GM23248 (cell line): ENCODE measurements at regions not wholly inside any gene's neighbourhood (a gene's known extent, or its start where the extent isn't known, plus 50 kb on each side); places are given as distances from the start of the nearest gene placed in this dataset.
A peak's percentile ranks its signal among the peaks of the same experiment; 100 is the strongest.

Source experiments
- DNase-seq: peaks from one replicate; pipeline ENCODE4 v3.0.0-alpha.2; 2015
- H2AFZ ChIP-seq: fragments of 200-600 bp; sonication (generic); 2 replicates; pipeline ENCODE4 v1.6.1; 2016; ENCODE audit warnings: antibody characterized with exemption
- H3F3A ChIP-seq: fragments of 200-600 bp; sonication (generic); 2 replicates; pipeline ENCODE4 v1.6.1; 2016; ENCODE audit warnings: mild to moderate bottlenecking, antibody characterized with exemption, mixed run types; ENCODE audit not compliant: insufficient read depth
- H3K27ac ChIP-seq: fragments of 200-600 bp; sonication (generic); 2 replicates; pipeline ENCODE4 v1.5.1; 2016; ENCODE audit warnings: mild to moderate bottlenecking
- H3K27me3 ChIP-seq: fragments of 200-600 bp; sonication (generic); replicated peaks from 2 replicates; pipeline ENCODE4 v1.6.1; 2016; ENCODE audit warnings: mild to moderate bottlenecking; ENCODE audit not compliant: insufficient read depth
- H3K36me3 ChIP-seq: fragments of 200-600 bp; sonication (generic); 2 replicates; pipeline ENCODE4 v1.6.1; 2016; ENCODE audit warnings: low read depth, mild to moderate bottlenecking
- H3K4me1 ChIP-seq: fragments of 200-600 bp; sonication (generic); 2 replicates; pipeline ENCODE4 v1.6.1; 2016; ENCODE audit warnings: mild to moderate bottlenecking; ENCODE audit not compliant: insufficient read depth
- H3K4me2 ChIP-seq: fragments of 200-600 bp; sonication (generic); one replicate; pipeline ENCODE4 v1.6.1; 2016; ENCODE audit warnings: mild to moderate bottlenecking; ENCODE audit not compliant: unreplicated experiment
- H3K4me3 ChIP-seq: fragments of 200-600 bp; sonication (generic); 2 replicates; pipeline ENCODE4 v1.5.1; 2016; ENCODE audit warnings: mild to moderate bottlenecking
- H3K79me2 ChIP-seq: fragments of 200-600 bp; sonication (generic); 2 replicates; pipeline ENCODE4 v1.6.1; 2016; ENCODE audit warnings: mild to moderate bottlenecking; ENCODE audit not compliant: insufficient read depth
- H3K9ac ChIP-seq: fragments of 200-600 bp; sonication (generic); 2 replicates; pipeline ENCODE4 v1.6.1; 2016; ENCODE audit warnings: mild to moderate bottlenecking
- H3K9me2 ChIP-seq: fragments of 200-600 bp; sonication (generic); 2 replicates; pipeline ENCODE4 v1.6.1; 2016; ENCODE audit warnings: mixed run types, mild to moderate bottlenecking, moderate library complexity; ENCODE audit not compliant: insufficient read depth
- H3K9me3 ChIP-seq: fragments of 200-600 bp; sonication (generic); one replicate; pipeline ENCODE4 v1.6.1; 2017; ENCODE audit warnings: low read depth
- H4K20me1 ChIP-seq: fragments of 200-600 bp; sonication (generic); 2 replicates; pipeline ENCODE4 v1.6.0; 2016; ENCODE audit not compliant: insufficient read depth
- EZH2 ChIP-seq: fragments of 200-600 bp; sonication (generic); IDR thresholded peaks from 2 replicates; pipeline ENCODE4 v1.6.1; 2018; ENCODE audit warnings: antibody characterized with exemption, mild to moderate bottlenecking; ENCODE audit not compliant: insufficient read depth, poor library complexity, severe bottlenecking
- EZH2phosphoT487 ChIP-seq: fragments of 200-600 bp; sonication (generic); IDR thresholded peaks from 2 replicates; pipeline ENCODE4 v1.6.1; 2018; ENCODE audit warnings: antibody characterized with exemption, moderate library complexity, mild to moderate bottlenecking, low read depth; ENCODE audit not compliant: insufficient read depth
- WGBS, 2 experiments: methylation state at CpG; one replicate each; pipeline ENCODE4 v1.1.6; 2015 to 2017; ENCODE audit warnings: low lambda C conversion rate in 2 of 2, low coverage in 1 of 2; ENCODE audit errors: missing lambda C conversion rate in 2 of 2; 5-methylcytosine and 5-hydroxymethylcytosine counted together
- in situ Hi-C: fragments of 300-500 bp; cut with MboI; formaldehyde crosslinking; loops from 2 replicates; pipeline ENCODE4 v1.15.0; 2020

DNA sequence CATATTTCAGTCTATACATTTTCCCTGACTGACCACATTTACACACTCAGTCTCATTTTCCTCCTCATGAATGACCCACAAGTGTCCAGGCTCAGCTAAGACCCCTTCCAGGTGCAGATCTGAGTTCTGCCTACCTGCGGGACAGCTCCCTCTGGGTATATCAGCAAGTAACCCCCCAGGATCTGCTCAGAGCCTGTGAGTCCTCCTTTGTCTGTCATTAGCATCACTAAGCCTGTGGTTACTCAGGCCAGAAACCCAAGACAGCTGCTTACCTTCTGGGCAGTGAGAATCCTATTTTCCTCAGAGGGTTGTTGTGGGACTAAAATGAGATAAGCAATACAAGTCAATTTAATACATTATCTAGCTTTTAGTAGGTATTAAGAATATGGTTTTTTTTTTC lies 487.6 kb upstream of the BOD1L1 start:
- H3K4me1 ChIP-seq = peaks cover 20% of the 10 kb centered on the region
- no peaks in the 10 kb centered on the region for H3K9me3 ChIP-seq
- H3K27ac ChIP-seq = no peak overlapping the region
- DNase-seq = no peak
- TF ChIP-seq EZH2 = no peak
- TF ChIP-seq EZH2phosphoT487 = no peak
- no peaks in the 10 kb centered on the region for H4K20me1 ChIP-seq
- H3K9ac ChIP-seq = no peak overlapping the region
- WGBS, 2 experiments = 44 to 56% methylated on average over 1 of the region's 1 CpG
- H3K27me3 ChIP-seq = no peaks in the 10 kb centered on the region
- 0 out of 2 replicates have a peak, but pooled peaks cover 5% of the 10 kb centered on the region for H3K9me2 ChIP-seq
- no peaks in the 10 kb centered on the region for H3K79me2 ChIP-seq
- H3K4me3 ChIP-seq = no peak overlapping the region
- H2AFZ ChIP-seq = 0 out of 2 replicates have a peak overlapping the region, but pooled peaks have one; percentile 9
- H3K36me3 ChIP-seq = no peaks in the 10 kb centered on the region
- no peak overlapping the region for H3K4me2 ChIP-seq
- H3F3A ChIP-seq = peaks cover 26% of the 10 kb centered on the region
- in situ Hi-C loops = no loop called here

DNA sequence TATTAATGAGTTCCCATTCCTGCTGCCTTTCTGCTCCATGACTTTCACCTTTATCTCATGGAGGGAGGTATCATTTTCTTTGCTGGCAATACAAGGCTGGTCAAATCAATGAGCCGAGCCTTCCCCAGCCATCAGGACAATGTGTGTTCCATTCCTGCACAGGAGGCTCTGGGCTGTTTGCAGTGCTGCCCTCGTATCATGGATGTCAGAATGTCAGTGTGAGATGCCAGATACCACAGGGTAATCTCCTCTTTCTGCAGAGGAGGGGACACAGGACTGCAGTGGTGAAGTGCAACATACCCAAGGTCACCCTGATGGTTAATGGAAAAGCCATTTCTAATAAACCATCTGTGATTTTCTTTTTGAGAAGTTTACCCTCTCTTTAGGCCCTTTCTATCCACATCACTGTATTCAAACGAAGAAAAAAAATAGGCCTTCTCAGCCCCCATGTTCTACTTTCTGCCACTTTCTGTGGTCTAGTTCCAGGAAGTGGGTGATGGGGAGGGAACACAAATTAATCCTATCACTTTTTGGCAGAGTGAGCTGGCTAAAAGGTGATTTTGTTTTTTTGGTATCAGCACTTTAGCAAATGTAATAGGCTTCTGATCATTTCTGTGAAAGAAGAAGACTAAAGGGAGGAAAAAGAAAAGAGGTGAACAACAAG lies 490.2 kb upstream of the BOD1L1 start:
- H3K4me3 ChIP-seq = no peak overlapping the region
- H3K36me3 ChIP-seq = no peaks in the 10 kb centered on the region
- TF ChIP-seq EZH2phosphoT487 = no peak
- no peak for TF ChIP-seq EZH2
- H3F3A ChIP-seq = 0 out of 2 replicates have a peak, but pooled peaks cover 2% of the 10 kb centered on the region
- H3K9ac ChIP-seq = no peak overlapping the region
- DNase-seq = no peak
- H3K9me3 ChIP-seq = no peaks in the 10 kb centered on the region
- in situ Hi-C loops = no loop called here
- no peak overlapping the region for H2AFZ ChIP-seq
- no peaks in the 10 kb centered on the region for H4K20me1 ChIP-seq
- H3K79me2 ChIP-seq = no peaks in the 10 kb centered on the region
- 0 out of 2 replicates have a peak, but pooled peaks cover 5% of the 10 kb centered on the region for H3K9me2 ChIP-seq
- no peaks in the 10 kb centered on the region for H3K4me1 ChIP-seq
- H3K27ac ChIP-seq = no peak overlapping the region
- no peaks in the 10 kb centered on the region for H3K27me3 ChIP-seq
- WGBS, 2 experiments = 59 to 65% methylated on average over 3 of the region's 3 CpGs
- H3K4me2 ChIP-seq = no peak overlapping the region

DNA sequence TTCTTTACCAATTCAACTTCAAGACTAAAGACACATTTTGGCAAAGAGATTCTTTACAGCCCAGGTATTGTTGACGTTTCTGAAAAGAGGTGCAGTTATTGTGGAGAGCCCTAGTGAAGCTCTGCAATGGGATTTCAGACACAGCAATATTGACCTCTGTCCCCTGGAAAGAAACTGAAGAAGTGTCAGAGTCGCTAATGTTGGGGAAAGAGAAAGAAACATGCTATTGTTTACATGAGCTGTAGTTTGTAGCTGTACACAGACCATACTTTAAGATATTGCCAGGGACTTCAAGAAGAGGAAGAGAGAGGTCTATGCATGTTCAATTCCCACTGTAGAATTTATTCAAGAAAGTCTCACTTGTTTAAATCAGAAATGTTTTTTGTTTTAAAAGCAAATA lies 497.3 kb upstream of the BOD1L1 start:
- in situ Hi-C loops = no loop called here
- no peak for DNase-seq
- Histone ChIP-seq H2AFZ (no peak overlapping the region), H3K36me3 (no peaks in the 10 kb centered on the region), H3K4me3 (no peak overlapping the region), H3K27me3 (no peaks in the 10 kb centered on the region), H3K4me1 (no peaks in the 10 kb centered on the region), H4K20me1 (no peaks in the 10 kb centered on the region), H3K9me2 (no peaks in the 10 kb centered on the region), H3F3A (no peaks in the 10 kb centered on the region), H3K79me2 (no peaks in the 10 kb centered on the region), H3K9me3 (no peaks in the 10 kb centered on the region), H3K9ac (no peak overlapping the region), H3K27ac (no peak overlapping the region), H3K4me2 (no peak overlapping the region)
- WGBS, 2 experiments = 30 to 39% methylated on average over 2 of the region's 2 CpGs
- no peak for TF ChIP-seq EZH2phosphoT487
- TF ChIP-seq EZH2 = no peak

DNA sequence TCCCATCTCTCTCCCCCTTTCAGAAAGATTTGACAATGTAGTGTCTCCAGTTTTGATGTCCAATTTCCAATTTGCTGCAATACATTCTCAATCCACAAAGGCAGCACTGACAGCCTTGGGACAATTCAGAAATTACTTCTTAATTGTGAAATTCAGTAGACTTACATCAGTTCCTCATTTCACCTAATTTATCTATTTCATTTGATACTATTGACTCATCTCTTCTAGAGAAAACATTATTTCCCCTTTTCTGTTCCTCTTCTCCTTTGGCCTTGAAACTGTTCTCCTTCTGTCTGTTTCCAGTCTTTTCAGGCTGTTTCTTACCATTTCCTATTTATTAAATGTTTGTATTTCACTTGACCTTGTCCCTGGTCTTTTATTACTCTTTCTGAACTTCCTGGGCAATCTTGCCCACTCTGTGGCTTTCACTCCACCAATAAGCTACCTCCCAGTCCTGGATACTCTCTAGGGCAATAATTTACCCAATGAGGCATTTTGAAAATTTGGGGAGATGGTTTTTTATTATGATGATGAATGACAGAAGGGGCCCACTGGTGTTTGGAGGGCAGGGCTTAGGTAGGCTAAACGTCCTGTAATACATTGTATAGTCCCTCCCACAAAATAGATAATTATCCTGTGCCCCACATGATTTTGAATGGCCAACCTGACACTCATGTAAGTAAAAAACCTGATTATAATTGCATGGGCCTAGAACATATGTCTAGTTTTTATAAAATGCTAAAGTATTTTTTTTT lies 498.0 kb upstream of the BOD1L1 start:
- Histone ChIP-seq H3K36me3 (no peaks in the 10 kb centered on the region), H3K4me1 (peaks cover 5% of the 10 kb centered on the region), H3K9me2 (no peaks in the 10 kb centered on the region), H2AFZ (no peak overlapping the region), H3K9ac (no peak overlapping the region), H3K9me3 (no peaks in the 10 kb centered on the region), H3K27me3 (no peaks in the 10 kb centered on the region), H3K4me3 (no peak overlapping the region), H3K79me2 (no peaks in the 10 kb centered on the region), H4K20me1 (no peaks in the 10 kb centered on the region), H3K27ac (no peak overlapping the region), H3F3A (0 out of 2 replicates have a peak, but pooled peaks cover 4% of the 10 kb centered on the region), H3K4me2 (no peak overlapping the region)
- in situ Hi-C loops = no loop called here
- TF ChIP-seq EZH2phosphoT487 (no peak), EZH2 (no peak)
- no peak for DNase-seq
- WGBS, 2 experiments = 31 to 41% methylated on average over 1 of the region's 1 CpG
